K562 (cell line): ENCODE measurements at regions not wholly inside any gene's neighbourhood (a gene's known extent, or its start where the extent isn't known, plus 50 kb on each side); places are given as distances from the start of the nearest gene placed in this dataset.

Experiments used
- BRF1 ChIP-seq: IDR thresholded peaks from 3 replicates; pipeline ENCODE4 v1.6.1; 2011; ENCODE audit warnings: borderline replicate concordance, mild to moderate bottlenecking; ENCODE audit not compliant: insufficient read length; ENCODE audit errors: extremely low read depth
- EWSR1 ChIP-seq: fragments of 450-650 bp; IDR thresholded peaks from 2 replicates; pipeline ENCODE4 v1.6.1; 2018; ENCODE audit warnings: borderline replicate concordance, mild to moderate bottlenecking, low read depth, moderate library complexity; ENCODE audit not compliant: partially characterized antibody
- FOXK2 ChIP-seq, 2 experiments: fragments of 450-650 bp; IDR thresholded peaks in 1 of 2; conservative IDR thresholded peaks in 1 of 2; 2 replicates each; pipeline ENCODE4 v1.6.1; 2016; ENCODE audit warnings: low read depth in 2 of 2, mild to moderate bottlenecking in 1 of 2
- FUS ChIP-seq: fragments of 200-400 bp; formaldehyde crosslinking; optimal IDR thresholded peaks from 2 replicates; pipeline ENCODE3; 2017; ENCODE audit warnings: low read depth, low read length
- MAFG ChIP-seq: fragments of 450-650 bp; conservative IDR thresholded peaks from 2 replicates; pipeline ENCODE4 v1.6.1; 2016; ENCODE audit warnings: missing genetic modification characterization, missing compliant biosample characterization
- MEF2A ChIP-seq: IDR thresholded peaks from 2 replicates; pipeline ENCODE4 v1.6.1; 2011; ENCODE audit warnings: low read depth, mild to moderate bottlenecking, low read length, moderate library complexity; ENCODE audit not compliant: control insufficient read depth
- MYC ChIP-seq, 2 experiments: fragments of 250-450 bp in 1 of 2; sonication (Bioruptor Pico) in 1 of 2; IDR thresholded peaks; 2 replicates each; pipeline versions ENCODE4 v1.5.1 to v1.6.1; 2012 to 2021; ENCODE audit warnings: low read depth in 2 of 2, borderline replicate concordance in 1 of 2, improper control_type of control experiment in 1 of 2, low read length in 1 of 2, mild to moderate bottlenecking in 1 of 2, moderate library complexity in 1 of 2
- PBX2 ChIP-seq, 2 experiments: IDR thresholded peaks in 1 of 2; conservative IDR thresholded peaks in 1 of 2; 2 replicates each; pipeline ENCODE4 v1.6.1; 2016; ENCODE audit warnings: low read depth in 2 of 2, mild to moderate bottlenecking in 1 of 2, missing compliant biosample characterization in 1 of 2, missing genetic modification characterization in 1 of 2, moderate library complexity in 1 of 2
- PRMT5 ChIP-seq: sonication (generic); formaldehyde crosslinking; IDR thresholded peaks from 2 replicates; pipeline ENCODE4 v1.5.0; 2020; ENCODE audit warnings: missing genetic modification reagents
- PTBP1 ChIP-seq: fragments of 200-400 bp; formaldehyde crosslinking; IDR thresholded peaks from 2 replicates; pipeline ENCODE4 v1.6.1; 2017; ENCODE audit warnings: low read depth, low read length
- RBFOX2 ChIP-seq: fragments of 200-400 bp; formaldehyde crosslinking; IDR thresholded peaks from 2 replicates; pipeline ENCODE4 v1.6.1; 2017; ENCODE audit warnings: low read depth, mild to moderate bottlenecking, low read length, moderate library complexity
- SFPQ ChIP-seq: fragments of 200-400 bp; formaldehyde crosslinking; IDR thresholded peaks from 2 replicates; pipeline ENCODE4 v1.6.1; 2017; ENCODE audit warnings: mild to moderate bottlenecking, low read depth, low read length, moderate library complexity
- SIX5 ChIP-seq, 2 experiments: IDR thresholded peaks; 2 replicates each; pipeline ENCODE4 v1.6.1; 2011; ENCODE audit warnings: low read length in 2 of 2, borderline replicate concordance in 1 of 2, low read depth in 1 of 2, mild to moderate bottlenecking in 1 of 2, moderate library complexity in 1 of 2; ENCODE audit not compliant: insufficient read depth in 1 of 2
- SNRNP70 ChIP-seq: fragments of 200-400 bp; formaldehyde crosslinking; optimal IDR thresholded peaks from 2 replicates; pipeline ENCODE3; 2017; ENCODE audit warnings: low read depth, low read length
- SREBF2 ChIP-seq: sonication (generic); formaldehyde crosslinking; IDR thresholded peaks from 2 replicates; pipeline ENCODE4 v1.4.0; 2020; ENCODE audit warnings: mild to moderate bottlenecking, missing genetic modification reagents
- TCF7L2 ChIP-seq: fragments of 150-350 bp; IDR thresholded peaks from 2 replicates; pipeline ENCODE4 v1.6.1; 2016; ENCODE audit warnings: low read depth, mild to moderate bottlenecking, low read length, moderate library complexity
- TEAD2 ChIP-seq: fragments of 450-650 bp; IDR thresholded peaks from 2 replicates; pipeline ENCODE4 v1.6.1; 2016; ENCODE audit warnings: missing genetic modification characterization, control low read depth, missing compliant biosample characterization
- TEAD4 ChIP-seq, 2 experiments: sonication (generic) in 1 of 2; formaldehyde crosslinking in 1 of 2; IDR thresholded peaks; 2 replicates each; pipeline versions ENCODE4 v1.6.1 to v1.8.0; 2012 to 2022; ENCODE audit warnings: borderline replicate concordance in 1 of 2, inconsistent platforms in 1 of 2, low read length in 1 of 2, mild to moderate bottlenecking in 1 of 2, missing genetic modification reagents in 1 of 2
- ZNF324 ChIP-seq: fragments of 250-450 bp; sonication (Bioruptor Pico); IDR thresholded peaks from 2 replicates; pipeline ENCODE4 v1.4.0; 2020; ENCODE audit warnings: mild to moderate bottlenecking
- ZNF41 ChIP-seq: fragments of 250-450 bp; sonication (Bioruptor Pico); conservative IDR thresholded peaks from 2 replicates; pipeline ENCODE4 v1.4.0; 2020; ENCODE audit warnings: mild to moderate bottlenecking
- ZNF668 ChIP-seq: fragments of 250-450 bp; sonication (Bioruptor Pico); IDR thresholded peaks from 2 replicates; pipeline ENCODE4 v1.8.0; 2022; ENCODE audit warnings: mild to moderate bottlenecking, inconsistent platforms
- ZNF77 ChIP-seq: fragments of 250-450 bp; sonication (Bioruptor Pico); IDR thresholded peaks from 2 replicates; pipeline ENCODE4 v1.5.0; 2020
- TF ChIP-seq, protein P1 (sequence below): sonication (generic); formaldehyde crosslinking; IDR thresholded peaks from 2 replicates; pipeline ENCODE4 v1.8.1; 2022; ENCODE audit warnings: missing genetic modification reagents

- TF ChIP-seq TCF7L2 (no peak), MEF2A (no peak), SREBF2 (no peak), TEAD4 (IDR thresholded peaks at IDR 0.05; ENCODE audit: low read length) (peak; percentile 89), TEAD4 (CRISPR knock-in tag; IDR thresholded peaks at IDR 0.05; ENCODE audit: borderline replicate concordance) (no peak), FUS (no peak), PTBP1 (no peak), ZNF41 (CRISPR knock-in tag) (no peak), ZNF668 (CRISPR knock-in tag) (no peak), RBFOX2 (no peak), MAFG (tag) (no peak), TEAD2 (tag) (no peak), SIX5 (IDR thresholded peaks at IDR 0.05; ENCODE audit: borderline replicate concordance in 1 of 2, insufficient read depth in 1 of 2, low read depth in 1 of 2, low read length in 2 of 2) (no peak), ZNF77 (CRISPR knock-in tag) (no peak), FOXK2 (conservative IDR thresholded peaks at IDR 0.05 in 1 of 2, IDR thresholded peaks at IDR 0.05 in 1 of 2; ENCODE audit: low read depth in 2 of 2) (no peak), SNRNP70 (no peak), ZNF324 (CRISPR knock-in tag) (no peak), BRF1 (no peak), PRMT5 (no peak), MYC (IDR thresholded peaks at IDR 0.05; ENCODE audit: low read depth, low read length) (no peak), MYC (CRISPR knock-in tag; IDR thresholded peaks at IDR 0.05; ENCODE audit: borderline replicate concordance, low read depth) (no peak), EWSR1 (no peak), PBX2 (CRISPR knock-in tag; IDR thresholded peaks at IDR 0.05; ENCODE audit: low read depth) (no peak), PBX2 (tag; conservative IDR thresholded peaks at IDR 0.05; ENCODE audit: low read depth) (no peak), SFPQ (no peak)
- TF ChIP-seq, protein P1, sequence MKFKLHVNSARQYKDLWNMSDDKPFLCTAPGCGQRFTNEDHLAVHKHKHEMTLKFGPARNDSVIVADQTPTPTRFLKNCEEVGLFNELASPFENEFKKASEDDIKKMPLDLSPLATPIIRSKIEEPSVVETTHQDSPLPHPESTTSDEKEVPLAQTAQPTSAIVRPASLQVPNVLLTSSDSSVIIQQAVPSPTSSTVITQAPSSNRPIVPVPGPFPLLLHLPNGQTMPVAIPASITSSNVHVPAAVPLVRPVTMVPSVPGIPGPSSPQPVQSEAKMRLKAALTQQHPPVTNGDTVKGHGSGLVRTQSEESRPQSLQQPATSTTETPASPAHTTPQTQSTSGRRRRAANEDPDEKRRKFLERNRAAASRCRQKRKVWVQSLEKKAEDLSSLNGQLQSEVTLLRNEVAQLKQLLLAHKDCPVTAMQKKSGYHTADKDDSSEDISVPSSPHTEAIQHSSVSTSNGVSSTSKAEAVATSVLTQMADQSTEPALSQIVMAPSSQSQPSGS (CRISPR knock-in tag): no peak
Observed at GRCh38 chr3:193872265-193872753, 263.6 kb upstream of the HES1 start (continued).
